GM12864 (cell line): ENCODE measurements at regions not wholly inside any gene's neighbourhood (a gene's known extent, or its start where the extent isn't known, plus 50 kb on each side); places are given as distances from the start of the nearest gene placed in this dataset.

Experiments used
- DNase-seq: peaks from one replicate; pipeline ENCODE4 v3.0.0-alpha.2; 2011; ENCODE audit warnings: low read depth
- H3K4me3 ChIP-seq: 2 replicates; pipeline ENCODE4 v1.5.1; 2011; ENCODE audit warnings: mild to moderate bottlenecking, low read depth, low read length, control low read depth
- CTCF ChIP-seq: IDR thresholded peaks from 2 replicates; pipeline ENCODE4 v1.5.1; 2011; ENCODE audit warnings: low read depth, mild to moderate bottlenecking, moderate library complexity, low read length, control low read depth, inconsistent platforms; ENCODE audit errors: missing control alignments

- no peak for TF ChIP-seq CTCF
- no peak overlapping the region for H3K4me3 ChIP-seq
- DNase-seq = no peak
Measured at GRCh38 chr1:90798883-90799282, 81.8 kb upstream of the BARHL2 start.

- DNase-seq = no peak
- no peak for TF ChIP-seq CTCF
- H3K4me3 ChIP-seq = no peak overlapping the region
Measured at GRCh38 chr1:90798344-90798743, 81.2 kb upstream of the BARHL2 start.

- no peak for TF ChIP-seq CTCF
- H3K4me3 ChIP-seq = no peak overlapping the region
- no peak for DNase-seq
Measured at GRCh38 chr1:90795431-90795830, 78.3 kb upstream of the BARHL2 start.

GRCh38 chr1:90786709-90787108 lies 69.6 kb upstream of the BARHL2 start:
- no peak overlapping the region for H3K4me3 ChIP-seq
- no peak for TF ChIP-seq CTCF
- no peak for DNase-seq

- no peak for DNase-seq
- H3K4me3 ChIP-seq = no peak overlapping the region
- no peak for TF ChIP-seq CTCF
Measured at GRCh38 chr1:90784186-90784847, 67.2 kb upstream of the BARHL2 start.

- no peak for DNase-seq
- H3K4me3 ChIP-seq = no peak overlapping the region
- TF ChIP-seq CTCF = no peak
Measured at GRCh38 chr1:90783181-90783580, 66.1 kb upstream of the BARHL2 start.

- TF ChIP-seq CTCF = no peak
- no peak for DNase-seq
- H3K4me3 ChIP-seq = no peak overlapping the region
Measured at GRCh38 chr1:90782046-90782445, 64.9 kb upstream of the BARHL2 start.
